Mesenchymal stem cell (in vitro differentiated cells and primary cell): ENCODE measurements at regions not wholly inside any gene's neighbourhood (a gene's known extent, or its start where the extent isn't known, plus 50 kb on each side); places are given as distances from the start of the nearest gene placed in this dataset.

Source experiments
- DNase-seq: peaks from one replicate; pipeline ENCODE4 v3.0.0-alpha.2; 2013
- H2AFZ ChIP-seq: one replicate; pipeline ENCODE4 v1.6.1; 2013; ENCODE audit warnings: low read depth, mild to moderate bottlenecking, control low read depth, inconsistent platforms, low read length, moderate library complexity
- H2AK5ac ChIP-seq: 2 replicates; pipeline ENCODE4 v1.6.1; 2013; ENCODE audit warnings: low read length, moderate library complexity, mild to moderate bottlenecking, inconsistent platforms; ENCODE audit not compliant: severe bottlenecking
- H2BK120ac ChIP-seq: one replicate; pipeline ENCODE4 v1.6.1; 2013; ENCODE audit warnings: low read depth, mild to moderate bottlenecking, inconsistent platforms, low read length, moderate library complexity
- H2BK12ac ChIP-seq, 2 experiments: one replicate each; pipeline ENCODE4 v1.6.1; 2013; ENCODE audit warnings: inconsistent platforms in 2 of 2, low read length in 2 of 2, mild to moderate bottlenecking in 2 of 2, moderate library complexity in 2 of 2, control low read depth in 1 of 2
- H2BK15ac ChIP-seq: one replicate; pipeline ENCODE4 v1.6.1; 2013; ENCODE audit warnings: mild to moderate bottlenecking, low read depth, inconsistent platforms; ENCODE audit not compliant: poor library complexity, severe bottlenecking
- H2BK5ac ChIP-seq: 2 replicates; pipeline ENCODE4 v1.6.1; 2013; ENCODE audit warnings: low read depth, mild to moderate bottlenecking, low read length, control low read depth, inconsistent platforms; ENCODE audit not compliant: poor library complexity, severe bottlenecking
- H3K14ac ChIP-seq, 2 experiments: one replicate each; pipeline ENCODE4 v1.6.1; 2013; ENCODE audit warnings: inconsistent platforms in 2 of 2, low read length in 2 of 2, control low read depth in 1 of 2, mild to moderate bottlenecking in 1 of 2, moderate library complexity in 1 of 2
- H3K18ac ChIP-seq, 2 experiments: one replicate each; pipeline ENCODE4 v1.6.1; 2013; ENCODE audit warnings: inconsistent platforms in 2 of 2, low read length in 2 of 2, control low read depth in 1 of 2, low read depth in 1 of 2, mild to moderate bottlenecking in 1 of 2
- H3K23ac ChIP-seq, 2 experiments: one replicate each; pipeline ENCODE4 v1.6.1; 2013; ENCODE audit warnings: inconsistent platforms in 2 of 2, low read length in 2 of 2, mild to moderate bottlenecking in 2 of 2, moderate library complexity in 2 of 2, control low read depth in 1 of 2
- H3K27ac ChIP-seq: 2 replicates; pipeline ENCODE4 v1.5.1; 2013; ENCODE audit warnings: mild to moderate bottlenecking, moderate library complexity, low read length, control low read depth, inconsistent platforms; ENCODE audit not compliant: poor library complexity, severe bottlenecking
- H3K27me3 ChIP-seq, 2 experiments: 2 replicates each; pipeline versions ENCODE4 v1.6.1 to v1.7.0; 2013; ENCODE audit warnings: low read length in 2 of 2, mild to moderate bottlenecking in 2 of 2, moderate library complexity in 2 of 2, control low read depth in 1 of 2, inconsistent platforms in 1 of 2; ENCODE audit not compliant: control insufficient read depth in 1 of 2, insufficient read depth in 1 of 2
- H3K36me3 ChIP-seq, 2 experiments: 2 replicates each; pipeline versions ENCODE4 v1.6.1 to v1.7.0; 2013; ENCODE audit warnings: low read length in 2 of 2, control low read depth in 1 of 2, inconsistent platforms in 1 of 2, low read depth in 1 of 2, mild to moderate bottlenecking in 1 of 2; ENCODE audit not compliant: insufficient read depth in 2 of 2, control insufficient read depth in 1 of 2
- H3K4ac ChIP-seq, 2 experiments: one replicate each; pipeline ENCODE4 v1.6.1; 2013; ENCODE audit warnings: inconsistent platforms in 2 of 2, low read length in 2 of 2, mild to moderate bottlenecking in 2 of 2, moderate library complexity in 2 of 2, control low read depth in 1 of 2, low read depth in 1 of 2
- H3K4me1 ChIP-seq: 2 replicates; pipeline ENCODE4 v1.6.1; 2013; ENCODE audit warnings: low read depth, low read length, control low read depth; ENCODE audit not compliant: control insufficient read depth, insufficient read depth
- H3K4me2 ChIP-seq: 2 replicates; pipeline ENCODE4 v1.6.1; 2013; ENCODE audit warnings: low read length, mild to moderate bottlenecking, inconsistent platforms; ENCODE audit not compliant: poor library complexity, severe bottlenecking
- H3K4me3 ChIP-seq, 2 experiments: 2 replicates each; pipeline versions ENCODE4 v1.5.1 to v1.7.0; 2013; ENCODE audit warnings: low read length in 2 of 2, mild to moderate bottlenecking in 2 of 2, control low read depth in 1 of 2, low read depth in 1 of 2; ENCODE audit not compliant: insufficient read depth in 1 of 2
- H3K79me1 ChIP-seq: replicated peaks from 2 replicates; pipeline ENCODE4 v1.6.1; 2013; ENCODE audit warnings: mild to moderate bottlenecking, control low read depth, low read length, inconsistent platforms; ENCODE audit not compliant: poor library complexity, severe bottlenecking
- H3K9ac ChIP-seq: 2 replicates; pipeline ENCODE4 v1.7.0; 2013; ENCODE audit warnings: mild to moderate bottlenecking, low read length, moderate library complexity
- H3K9me3 ChIP-seq: 2 replicates; pipeline ENCODE4 v1.7.0; 2013; ENCODE audit warnings: mild to moderate bottlenecking, low read length; ENCODE audit not compliant: control insufficient read depth
- H4K8ac ChIP-seq: one replicate; pipeline ENCODE4 v1.6.1; 2013; ENCODE audit warnings: inconsistent platforms, mild to moderate bottlenecking, low read length, moderate library complexity
- H4K91ac ChIP-seq: one replicate; pipeline ENCODE4 v1.6.1; 2013; ENCODE audit warnings: mild to moderate bottlenecking, low read length, inconsistent platforms
- WGBS: methylation state at CpG from one replicate; pipeline ENCODE4 v1.1.7; 2013; ENCODE audit warnings: mixed read lengths; 5-methylcytosine and 5-hydroxymethylcytosine counted together

GRCh38 chr1:30291526-30291925 lies 431.9 kb downstream of the MATN1 start:
- Histone ChIP-seq H3K4me1 (no peaks in the 10 kb centered on the region), H3K9ac (no peak overlapping the region), H3K27me3 (peaks cover 3 to 45% of the 10 kb centered on the region in 2 experiments), H2AK5ac (no peak overlapping the region), H3K18ac (no peak overlapping the region), H2BK15ac (no peak overlapping the region), H2AFZ (no peak overlapping the region), H3K4me3 (no peak overlapping the region), H3K27ac (no peak overlapping the region), H3K36me3 (no peaks in the 10 kb centered on the region), H2BK120ac (no peak overlapping the region), H3K4ac (no peak overlapping the region), H4K8ac (no peak overlapping the region), H3K79me1 (no peaks in the 10 kb centered on the region), H4K91ac (no peak overlapping the region), H3K9me3 (peaks cover 2% of the 10 kb centered on the region), H3K14ac (no peak overlapping the region), H2BK12ac (no peak overlapping the region), H3K23ac (no peak overlapping the region), H2BK5ac (no peak overlapping the region), H3K4me2 (no peak overlapping the region)
- no peak for DNase-seq

GRCh38 chr1:30290581-30290980 lies 432.8 kb downstream of the MATN1 start:
- 71% methylated on average over 1 of the region's 1 CpG for WGBS
- no peak for DNase-seq

GRCh38 chr1:30287976-30288375 lies 435.4 kb downstream of the MATN1 start:
- Histone ChIP-seq H3K23ac (no peak overlapping the region), H3K4me2 (no peak overlapping the region), H3K4ac (no peak overlapping the region), H3K4me1 (no peaks in the 10 kb centered on the region), H3K18ac (no peak overlapping the region), H2AFZ (no peak overlapping the region), H3K4me3 (no peak overlapping the region), H3K9me3 (no peaks in the 10 kb centered on the region), H3K79me1 (no peaks in the 10 kb centered on the region), H2AK5ac (no peak overlapping the region), H3K27ac (no peak overlapping the region), H2BK15ac (no peak overlapping the region), H2BK120ac (no peak overlapping the region), H3K14ac (no peak overlapping the region), H4K91ac (no peak overlapping the region), H3K9ac (no peak overlapping the region), H2BK12ac (no peak overlapping the region), H3K27me3 (peaks cover 5 to 50% of the 10 kb centered on the region in 2 experiments), H2BK5ac (no peak overlapping the region), H4K8ac (no peak overlapping the region), H3K36me3 (no peaks in the 10 kb centered on the region)
- DNase-seq, result no peak
- 82% methylated on average over 7 of the region's 8 CpGs for WGBS

More at GRCh38 chr1:30290581-30290980, 432.8 kb downstream of the MATN1 start:
- Histone ChIP-seq H2AK5ac (no peak overlapping the region), H3K4me2 (no peak overlapping the region), H2BK15ac (no peak overlapping the region), H3K36me3 (no peaks in the 10 kb centered on the region), H3K79me1 (no peaks in the 10 kb centered on the region), H4K91ac (no peak overlapping the region), H4K8ac (no peak overlapping the region), H3K4me1 (no peaks in the 10 kb centered on the region), H3K4me3 (no peak overlapping the region), H3K23ac (no peak overlapping the region), H2BK5ac (no peak overlapping the region), H3K27ac (no peak overlapping the region), H2AFZ (no peak overlapping the region), H3K4ac (no peak overlapping the region), H3K14ac (no peak overlapping the region), H3K18ac (no peak overlapping the region), H3K9ac (peak overlapping the region; percentile 35), H2BK12ac (no peak overlapping the region), H3K9me3 (peaks cover 2% of the 10 kb centered on the region), H3K27me3 (peaks cover 5 to 40% of the 10 kb centered on the region in 2 experiments), H2BK120ac (no peak overlapping the region)

GRCh38 chr1:30286988-30287839 lies 436.2 kb downstream of the MATN1 start:
- Histone ChIP-seq H3K9me3 (no peaks in the 10 kb centered on the region), H2AFZ (no peak overlapping the region), H3K4me3 (no peak overlapping the region), H3K9ac (no peak overlapping the region), H3K23ac (no peak overlapping the region), H3K36me3 (no peaks in the 10 kb centered on the region), H2BK120ac (no peak overlapping the region), H3K4ac (no peak overlapping the region), H3K79me1 (no peaks in the 10 kb centered on the region), H2AK5ac (no peak overlapping the region), H2BK12ac (no peak overlapping the region), H2BK5ac (no peak overlapping the region), H2BK15ac (no peak overlapping the region), H3K4me2 (no peak overlapping the region), H3K27me3 (peaks cover 5 to 48% of the 10 kb centered on the region in 2 experiments), H3K18ac (no peak overlapping the region), H3K14ac (no peak overlapping the region), H4K91ac (no peak overlapping the region), H3K27ac (no peak overlapping the region), H4K8ac (no peak overlapping the region), H3K4me1 (no peaks in the 10 kb centered on the region)
- DNase-seq, result no peak
- 38% methylated on average over 5 of the region's 6 CpGs for WGBS
